GM12872 (cell line): ENCODE measurements at regions not wholly inside any gene's neighbourhood (a gene's known extent, or its start where the extent isn't known, plus 50 kb on each side); places are given as distances from the start of the nearest gene placed in this dataset.
A peak's percentile ranks its signal among the peaks of the same experiment; 100 is the strongest.

Experiments
- CTCF ChIP-seq: IDR thresholded peaks from 3 replicates; pipeline ENCODE4 v1.5.1; 2011; ENCODE audit warnings: low read depth, mild to moderate bottlenecking, low read length, moderate library complexity; ENCODE audit not compliant: insufficient read depth

DNA sequence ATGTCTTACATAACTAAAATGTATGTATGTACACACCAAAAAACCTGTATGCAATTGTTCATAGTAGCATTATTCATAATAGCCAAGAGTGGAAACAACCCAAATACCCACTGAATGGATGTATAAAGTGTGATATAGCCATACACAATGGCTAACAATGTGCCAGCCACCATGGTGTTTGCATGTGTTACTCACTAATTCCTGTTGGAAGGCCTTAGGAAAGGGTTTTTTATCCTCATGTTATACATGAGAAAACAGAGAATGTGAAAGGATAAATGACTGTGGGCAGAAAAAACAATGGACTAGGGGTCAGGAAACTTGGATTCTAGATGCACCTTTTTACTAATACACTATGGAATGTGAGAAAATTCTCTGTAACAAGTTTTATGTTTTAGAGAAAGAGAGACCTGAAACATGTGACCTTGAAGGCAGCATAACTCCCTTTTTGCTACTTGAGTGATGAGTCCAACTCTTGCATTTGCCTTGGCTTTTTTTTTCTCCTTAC is 55.7 kb downstream of the TIGD2 start:
- no peak for TF ChIP-seq CTCF

DNA sequence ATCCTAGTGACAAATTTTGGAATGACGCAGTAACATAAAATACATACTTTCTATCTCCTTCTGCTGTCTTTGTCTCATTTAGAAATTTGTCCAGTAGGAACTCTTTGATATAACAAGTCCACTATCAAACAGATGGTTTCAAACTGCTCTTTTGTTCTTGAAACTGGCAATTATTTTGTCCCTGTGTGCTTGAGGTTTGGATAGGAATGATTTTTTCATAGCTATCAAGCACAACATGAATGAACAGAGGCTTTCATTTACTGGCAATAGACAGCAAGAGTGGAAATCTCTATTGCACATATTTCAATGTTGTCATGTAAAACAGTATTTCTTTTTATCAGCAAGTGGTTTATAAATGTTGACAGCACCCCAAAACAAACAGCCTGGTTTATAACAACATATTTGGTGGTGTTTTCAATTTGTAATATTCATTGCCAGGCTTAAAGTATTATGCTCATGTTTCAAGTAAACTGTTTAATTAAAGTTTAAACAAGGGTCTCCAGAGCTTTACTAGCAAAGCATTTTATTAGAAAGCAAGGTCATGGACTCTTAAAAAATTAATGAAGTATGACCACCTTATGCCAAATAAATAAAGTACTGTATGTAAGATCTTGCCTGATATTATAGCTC is 60.0 kb downstream of the TIGD2 start:
- TF ChIP-seq CTCF: no peak

DNA sequence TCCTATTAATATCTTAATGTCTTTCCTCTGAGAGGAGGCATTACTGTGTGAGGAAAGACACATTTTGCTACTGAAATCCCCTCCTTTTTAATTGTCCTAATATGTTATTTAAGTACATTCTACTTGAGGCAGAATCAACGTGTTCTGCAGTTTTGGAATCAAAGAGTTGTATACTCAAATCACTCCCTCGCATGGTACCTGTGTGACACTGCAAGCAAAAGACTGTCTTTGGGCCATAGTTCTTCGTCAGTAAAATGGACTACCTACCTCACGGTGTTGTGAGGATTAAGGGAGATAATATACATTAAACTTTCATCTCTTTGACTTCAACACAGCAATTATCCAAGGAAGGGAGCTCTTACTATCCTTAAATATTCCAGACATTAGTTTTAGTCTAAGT is 61.5 kb downstream of the TIGD2 start:
- peak; percentile 20; the same call in 1 of the 3 replicates for TF ChIP-seq CTCF

DNA sequence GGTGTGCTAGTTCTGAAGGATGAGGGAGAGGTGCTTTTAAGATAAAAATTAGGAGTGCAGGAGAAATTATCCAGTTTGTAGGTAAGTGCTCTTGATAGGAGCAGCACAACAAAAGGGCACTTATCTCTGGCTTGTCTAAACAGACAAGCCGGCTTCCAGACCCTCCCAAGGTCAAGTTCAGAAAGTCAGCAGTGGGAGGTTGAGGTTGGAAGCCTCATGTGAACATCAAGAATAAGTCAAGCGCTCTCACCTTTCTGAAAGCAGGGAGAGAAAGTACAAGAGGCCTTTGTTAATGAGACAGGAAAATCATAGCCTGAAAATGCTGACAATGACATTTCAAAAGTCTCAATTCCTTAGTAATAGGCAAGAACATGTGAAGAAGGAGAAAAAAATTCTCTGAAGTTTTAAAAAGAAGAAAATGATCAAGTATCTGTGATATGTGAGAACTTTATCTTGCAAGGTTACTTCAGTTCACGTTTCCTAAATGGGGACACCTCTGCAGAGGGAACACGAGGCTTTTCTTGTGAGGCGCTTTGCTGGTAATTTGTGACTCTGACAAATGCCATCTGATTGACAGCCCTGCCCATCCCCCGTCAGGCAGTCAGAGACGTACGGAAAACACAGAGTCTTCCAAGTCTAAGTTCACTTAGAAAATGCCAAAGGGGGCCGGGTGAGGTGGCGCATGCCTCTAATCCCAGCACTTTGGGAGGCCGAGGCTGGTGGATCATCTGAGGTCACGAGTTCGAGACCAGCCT is 62.2 kb downstream of the TIGD2 start:
- no peak for TF ChIP-seq CTCF

- no peak for TF ChIP-seq CTCF
These were observed 63.5 kb downstream of the TIGD2 start for GRCh38 chr4:89174784-89175183.

GRCh38 chr4:89175611-89176010 is 64.3 kb downstream of the TIGD2 start:
- no peak for TF ChIP-seq CTCF

DNA sequence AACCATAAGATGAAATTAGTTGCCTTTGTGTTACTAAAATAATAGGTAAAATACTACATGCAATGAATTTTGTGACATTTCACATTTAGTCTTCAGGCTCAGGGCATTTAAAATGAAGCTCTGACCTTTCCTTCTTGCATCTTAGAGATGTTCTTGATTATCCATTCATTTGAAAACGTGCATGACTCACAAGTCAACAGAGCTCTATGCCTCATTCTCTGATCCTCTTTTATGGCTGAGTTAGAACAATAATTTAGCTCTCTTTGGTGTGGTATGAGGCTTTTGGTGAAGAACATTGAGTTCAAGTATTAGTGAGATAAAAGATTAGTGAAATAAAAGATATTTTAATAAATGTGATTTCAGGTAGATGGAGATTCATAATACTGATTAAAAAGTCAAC is 66.5 kb downstream of the TIGD2 start:
- no peak for TF ChIP-seq CTCF
